Activated CD4-positive, alpha-beta memory T cell treated with anti-CD3 and anti-CD28 coated beads, Interleukin-2, amount 10 ng/mL, durations not matched to agents 7 days and 5 days (primary cell): ENCODE measurements at regions not wholly inside any gene's neighbourhood (a gene's known extent, or its start where the extent isn't known, plus 50 kb on each side); places are given as distances from the start of the nearest gene placed in this dataset.

Experiments used
- CTCF ChIA-PET: fragments of 350-600 bp; sonication (Branson Sonifier 250); formaldehyde crosslinking; loops from one replicate; lab custom pipeline; 2021; ENCODE audit warnings: antibody characterized with exemption, inconsistent platforms; lab: Charles Lee
- POLR2A ChIA-PET: fragments of 350-600 bp; sonication (Branson Sonifier 250); formaldehyde crosslinking; loops from one replicate; lab custom pipeline; 2021; ENCODE audit warnings: antibody characterized with exemption; lab: Charles Lee
- DNase-seq: peaks from one replicate; pipeline ENCODE4 v3.0.0-alpha.2; 2020
- H3K27ac Mint-ChIP-seq: one replicate; pipeline ENCODE4 v1.8.0; 2021; ENCODE audit warnings: mild to moderate bottlenecking, mixed read lengths
- H3K27me3 Mint-ChIP-seq: one replicate; pipeline ENCODE4 v1.8.0; 2021; ENCODE audit warnings: mixed read lengths
- H3K36me3 Mint-ChIP-seq: one replicate; pipeline ENCODE4 v1.8.0; 2021; ENCODE audit warnings: low read depth, mixed read lengths
- H3K4me1 Mint-ChIP-seq: one replicate; pipeline ENCODE4 v1.8.0; 2021; ENCODE audit warnings: mixed read lengths
- H3K4me3 Mint-ChIP-seq: one replicate; pipeline ENCODE4 v1.8.0; 2021; ENCODE audit warnings: mild to moderate bottlenecking, mixed read lengths
- H3K9me3 Mint-ChIP-seq: one replicate; pipeline ENCODE4 v1.8.0; 2021; ENCODE audit warnings: mixed read lengths

DNA sequence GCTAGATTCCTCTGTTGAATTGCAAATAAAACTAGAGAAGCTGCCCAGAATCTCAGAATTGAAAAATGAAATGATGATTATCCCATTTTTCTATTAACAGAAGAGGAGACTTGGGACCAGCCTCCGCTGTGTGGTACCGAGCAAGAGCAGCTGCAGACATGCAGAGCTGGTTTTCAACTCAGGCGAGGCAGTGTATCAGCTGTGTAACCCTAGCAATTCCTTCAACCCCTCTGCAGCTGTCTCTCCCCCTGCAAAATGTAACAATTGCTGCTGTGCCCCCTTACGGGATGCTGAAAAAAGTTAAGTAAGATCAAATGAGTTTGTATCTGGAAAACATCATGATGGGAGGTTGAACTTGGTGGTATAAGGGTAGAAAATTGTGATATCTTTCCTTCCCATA lies 98.5 kb upstream of the C3orf80 start:
- Mint-ChIP-seq H3K9me3 (no peaks in the 10 kb centered on the region), H3K4me3 (no peak overlapping the region), H3K4me1 (peaks cover 40% of the 10 kb centered on the region), H3K27me3 (peaks cover 5% of the 10 kb centered on the region), H3K27ac (no peak overlapping the region), H3K36me3 (no peaks in the 10 kb centered on the region)
- ChIA-PET CTCF (no interaction called here), POLR2A (no interaction called here)
- DNase-seq, result no peak

DNA sequence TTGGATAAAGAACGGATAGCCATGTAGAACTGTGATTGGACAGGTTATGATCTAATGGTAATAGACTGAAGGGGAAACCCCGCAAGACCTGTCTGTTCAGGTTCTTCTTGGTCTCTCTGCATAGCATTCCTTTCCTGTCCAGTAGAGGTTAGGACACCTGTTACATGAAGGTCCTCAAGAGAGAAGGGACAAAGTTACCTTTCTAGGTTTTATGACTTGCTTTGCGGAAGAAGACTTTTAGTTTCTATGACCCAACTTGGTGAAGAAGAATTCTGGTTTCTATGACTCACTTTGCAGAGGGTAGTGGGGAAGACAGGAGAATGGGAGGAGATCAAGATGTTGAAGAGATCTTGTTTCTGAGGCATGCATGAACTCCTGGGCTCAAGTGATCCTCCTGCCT lies 97.9 kb upstream of the C3orf80 start:
- Mint-ChIP-seq H3K9me3 (no peaks in the 10 kb centered on the region), H3K27me3 (peaks cover 5% of the 10 kb centered on the region), H3K27ac (no peak overlapping the region), H3K4me1 (peaks cover 40% of the 10 kb centered on the region), H3K4me3 (no peak overlapping the region), H3K36me3 (no peaks in the 10 kb centered on the region)
- ChIA-PET CTCF (no interaction called here), POLR2A (no interaction called here)
- DNase-seq, result no peak

- H3K9me3 Mint-ChIP-seq, result no peaks in the 10 kb centered on the region
- CTCF ChIA-PET, result no interaction called here
- POLR2A ChIA-PET, result no interaction called here
- no peak for DNase-seq
- no peaks in the 10 kb centered on the region for H3K36me3 Mint-ChIP-seq
- H3K4me1 Mint-ChIP-seq, result peaks cover 40% of the 10 kb centered on the region
- H3K4me3 Mint-ChIP-seq, result no peak overlapping the region
- no peak overlapping the region for H3K27ac Mint-ChIP-seq
- peaks cover 5% of the 10 kb centered on the region for H3K27me3 Mint-ChIP-seq
Observed at GRCh38 chr3:160128056-160128455, 97.2 kb upstream of the C3orf80 start.

- no peak for DNase-seq
- Mint-ChIP-seq H3K4me3 (no peak overlapping the region), H3K9me3 (no peaks in the 10 kb centered on the region), H3K36me3 (no peaks in the 10 kb centered on the region), H3K27me3 (peaks cover 5% of the 10 kb centered on the region), H3K4me1 (peaks cover 25% of the 10 kb centered on the region), H3K27ac (no peak overlapping the region)
- POLR2A ChIA-PET, result no interaction called here
- CTCF ChIA-PET, result no interaction called here
Observed at GRCh38 chr3:160129459-160130061, 95.7 kb upstream of the C3orf80 start.

- Mint-ChIP-seq H3K27me3 (peaks cover 5% of the 10 kb centered on the region), H3K36me3 (no peaks in the 10 kb centered on the region), H3K4me1 (peaks cover 24% of the 10 kb centered on the region), H3K27ac (no peak overlapping the region), H3K4me3 (no peak overlapping the region), H3K9me3 (no peaks in the 10 kb centered on the region)
- ChIA-PET POLR2A (no interaction called here), CTCF (no interaction called here)
- no peak for DNase-seq
Observed at GRCh38 chr3:160130071-160130470, 95.2 kb upstream of the C3orf80 start.

GRCh38 chr3:160130950-160131349 lies 94.3 kb upstream of the C3orf80 start:
- Mint-ChIP-seq H3K36me3 (no peaks in the 10 kb centered on the region), H3K4me3 (no peak overlapping the region), H3K9me3 (no peaks in the 10 kb centered on the region), H3K27ac (no peak overlapping the region), H3K4me1 (peaks cover 29% of the 10 kb centered on the region), H3K27me3 (peaks cover 2% of the 10 kb centered on the region)
- POLR2A ChIA-PET, result no interaction called here
- CTCF ChIA-PET, result no interaction called here
- no peak for DNase-seq

DNA sequence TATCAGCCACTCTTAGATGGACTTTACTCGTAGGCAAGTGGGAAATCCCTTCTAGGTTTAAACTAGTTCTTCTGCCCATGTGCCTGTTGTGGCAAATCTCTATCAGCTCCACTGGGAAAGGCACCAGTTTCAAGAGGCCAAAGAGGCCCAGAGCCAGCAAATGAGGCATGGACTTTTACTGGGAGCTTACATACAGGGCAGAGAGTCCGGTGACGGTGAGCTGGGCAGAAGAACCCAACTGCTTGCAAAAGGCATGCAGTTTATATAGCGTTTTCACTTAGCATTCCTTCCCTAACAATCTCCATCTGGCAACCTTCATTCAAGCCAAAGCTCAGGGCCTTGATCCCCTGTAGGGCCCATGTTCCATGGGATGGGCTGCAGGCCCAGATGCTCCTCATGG lies 93.0 kb upstream of the C3orf80 start:
- ChIA-PET POLR2A (no interaction called here), CTCF (interaction anchor here (0.5 kb wide), 1 partner anchor 117 kb away, joined by 4 read pairs; no protein-coding TSS in a partner anchor)
- peaks cover 25% of the 10 kb centered on the region for H3K4me1 Mint-ChIP-seq
- H3K9me3 Mint-ChIP-seq, result no peaks in the 10 kb centered on the region
- no peak overlapping the region for H3K27ac Mint-ChIP-seq
- no peaks in the 10 kb centered on the region for H3K36me3 Mint-ChIP-seq
- no peak for DNase-seq
- H3K4me3 Mint-ChIP-seq, result no peak overlapping the region
- H3K27me3 Mint-ChIP-seq, result peaks cover 2% of the 10 kb centered on the region

- CTCF ChIA-PET, result interaction anchor here (1.1 to 1.4 kb wide), 3 partner anchors 19 to 145 kb away, joined by 3 to 7 read pairs (median 3); partner anchors contain the start of gene IL12A
- peaks cover 16% of the 10 kb centered on the region for H3K4me1 Mint-ChIP-seq
- no peak overlapping the region for H3K27ac Mint-ChIP-seq
- POLR2A ChIA-PET, result no interaction called here
- no peaks in the 10 kb centered on the region for H3K9me3 Mint-ChIP-seq
- H3K4me3 Mint-ChIP-seq, result no peak overlapping the region
- DNase-seq, result no peak
- H3K27me3 Mint-ChIP-seq, result peaks cover 3% of the 10 kb centered on the region
- H3K36me3 Mint-ChIP-seq, result no peaks in the 10 kb centered on the region
Observed at GRCh38 chr3:160133757-160134156, 91.5 kb upstream of the C3orf80 start.

DNA sequence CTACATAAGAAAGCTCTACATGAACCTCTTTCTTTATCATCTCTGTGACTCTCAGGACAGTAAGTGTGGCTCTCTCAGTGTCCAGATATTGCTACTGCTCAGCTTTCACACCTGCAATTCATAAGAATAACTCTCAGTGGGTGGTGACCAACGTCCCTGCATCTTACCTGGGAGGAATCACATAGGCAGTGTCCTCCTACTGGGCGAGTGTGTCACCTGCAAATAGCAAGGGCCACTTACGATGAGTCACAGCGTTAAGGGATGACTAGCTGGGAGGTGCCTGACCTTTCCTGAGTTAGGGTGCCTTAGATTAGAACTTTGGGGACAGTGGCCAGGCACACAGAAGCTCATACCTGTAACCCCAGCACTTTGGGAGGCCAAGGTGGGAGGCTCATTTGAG lies 90.8 kb upstream of the C3orf80 start:
- no peak for DNase-seq
- Mint-ChIP-seq H3K36me3 (no peaks in the 10 kb centered on the region), H3K27me3 (peaks cover 3% of the 10 kb centered on the region), H3K27ac (no peak overlapping the region), H3K4me1 (peaks cover 12% of the 10 kb centered on the region), H3K9me3 (no peaks in the 10 kb centered on the region), H3K4me3 (no peak overlapping the region)
- ChIA-PET POLR2A (no interaction called here), CTCF (interaction anchor here (1.1 to 1.4 kb wide), 2 partner anchors 102 to 146 kb away, joined by 3 to 7 read pairs; partner anchors contain the start of gene IL12A)

DNA sequence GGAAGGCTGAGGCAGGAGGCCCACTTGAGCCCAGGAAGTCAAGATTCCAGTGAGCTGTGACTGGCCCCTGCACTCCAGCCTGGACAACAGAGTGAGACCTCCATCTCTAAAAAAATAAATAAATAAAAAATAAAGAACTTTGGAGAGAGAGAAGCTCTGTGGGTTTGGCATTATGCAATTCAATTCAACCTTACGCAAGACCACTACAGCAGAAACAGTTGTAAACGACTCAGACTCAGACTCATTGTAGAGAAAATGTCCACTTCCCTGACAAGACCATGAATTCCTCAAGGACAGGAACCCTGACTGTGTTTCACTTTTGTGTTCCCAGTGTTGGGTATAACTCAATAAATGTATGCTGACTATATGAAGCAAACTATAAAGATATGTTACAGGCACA lies 90.3 kb upstream of the C3orf80 start:
- H3K36me3 Mint-ChIP-seq, result no peaks in the 10 kb centered on the region
- peaks cover 8% of the 10 kb centered on the region for H3K4me1 Mint-ChIP-seq
- ChIA-PET CTCF (no interaction called here), POLR2A (no interaction called here)
- no peak overlapping the region for H3K4me3 Mint-ChIP-seq
- peaks cover 3% of the 10 kb centered on the region for H3K27me3 Mint-ChIP-seq
- H3K9me3 Mint-ChIP-seq, result peaks cover 2% of the 10 kb centered on the region
- no peak overlapping the region for H3K27ac Mint-ChIP-seq
- DNase-seq, result no peak

GRCh38 chr3:160135851-160136250 lies 89.4 kb upstream of the C3orf80 start:
- DNase-seq, result no peak
- no peaks in the 10 kb centered on the region for H3K36me3 Mint-ChIP-seq
- H3K27me3 Mint-ChIP-seq, result peaks cover 3% of the 10 kb centered on the region
- CTCF ChIA-PET, result no interaction called here
- H3K4me3 Mint-ChIP-seq, result no peak overlapping the region
- POLR2A ChIA-PET, result no interaction called here
- no peak overlapping the region for H3K27ac Mint-ChIP-seq
- peaks cover 5% of the 10 kb centered on the region for H3K9me3 Mint-ChIP-seq
- H3K4me1 Mint-ChIP-seq, result peaks cover 8% of the 10 kb centered on the region

DNA sequence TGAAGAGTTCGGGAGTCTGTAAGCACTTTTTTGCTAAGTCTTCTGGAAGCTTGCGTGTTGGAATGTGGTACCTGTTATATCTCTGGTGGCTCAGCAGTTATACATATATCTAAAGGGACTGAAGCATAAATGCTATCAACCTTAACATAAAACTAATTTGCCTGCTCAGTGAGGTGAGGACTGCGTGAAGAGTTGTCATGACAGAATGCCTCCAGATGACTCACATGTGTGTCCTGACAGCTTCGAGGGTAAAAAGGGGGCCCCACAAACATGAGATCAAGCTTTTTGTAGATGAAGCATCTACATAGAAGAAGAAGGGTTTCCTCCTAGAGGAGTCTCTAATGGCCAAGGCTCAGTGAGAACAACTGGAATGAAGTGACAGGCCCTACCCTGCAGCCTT lies 88.8 kb upstream of the C3orf80 start:
- CTCF ChIA-PET, result no interaction called here
- Mint-ChIP-seq H3K27ac (no peak overlapping the region), H3K9me3 (peaks cover 10% of the 10 kb centered on the region), H3K36me3 (peaks cover 3% of the 10 kb centered on the region), H3K4me3 (no peak overlapping the region), H3K27me3 (peaks cover 3% of the 10 kb centered on the region), H3K4me1 (peaks cover 11% of the 10 kb centered on the region)
- no peak for DNase-seq
- POLR2A ChIA-PET, result no interaction called here

- Mint-ChIP-seq H3K27me3 (peaks cover 3% of the 10 kb centered on the region), H3K36me3 (peaks cover 3% of the 10 kb centered on the region), H3K4me3 (no peak overlapping the region), H3K9me3 (peaks cover 25% of the 10 kb centered on the region), H3K27ac (no peak overlapping the region), H3K4me1 (peaks cover 11% of the 10 kb centered on the region)
- ChIA-PET CTCF (interaction anchor here (1.1 kb wide), 1 partner anchor 17 kb away, joined by 3 read pairs; no protein-coding TSS in a partner anchor), POLR2A (no interaction called here)
- DNase-seq, result no peak
Observed at GRCh38 chr3:160139291-160139690, 85.9 kb upstream of the C3orf80 start.

DNA sequence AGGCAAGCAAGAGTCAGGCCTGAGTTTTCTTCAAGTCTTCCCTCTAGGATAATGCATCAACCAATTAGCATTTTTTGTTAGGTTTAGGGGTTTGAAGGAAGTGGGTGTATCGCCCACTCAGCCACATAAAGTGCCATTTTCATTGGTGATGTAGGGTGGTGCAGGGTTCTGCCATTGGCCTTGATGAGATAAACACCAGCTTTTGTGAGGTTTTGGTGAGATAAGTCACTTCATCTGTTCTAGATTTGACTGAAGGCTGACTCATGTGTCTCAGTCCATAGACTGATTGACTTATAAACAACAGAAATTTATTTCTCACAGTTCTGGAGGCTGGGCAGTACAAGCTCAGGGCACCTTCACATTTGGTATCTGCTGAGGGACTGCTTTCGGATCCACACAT lies 84.5 kb upstream of the C3orf80 start:
- Mint-ChIP-seq H3K27ac (no peak overlapping the region), H3K36me3 (peaks cover 3% of the 10 kb centered on the region), H3K9me3 (peaks cover 25% of the 10 kb centered on the region), H3K4me1 (peaks cover 9% of the 10 kb centered on the region), H3K27me3 (peaks cover 3% of the 10 kb centered on the region), H3K4me3 (no peak overlapping the region)
- DNase-seq, result no peak
- CTCF ChIA-PET, result no interaction called here
- POLR2A ChIA-PET, result no interaction called here
